Smooth muscle cell (in vitro differentiated cells): ENCODE measurements at regions not wholly inside any gene's neighbourhood (a gene's known extent, or its start where the extent isn't known, plus 50 kb on each side); places are given as distances from the start of the nearest gene placed in this dataset.

Source experiments
- DNase-seq: peaks from one replicate; lab custom pipeline; 2025; ENCODE audit not compliant: unreplicated experiment; lab: John Stamatoyannopoulos, UW
- H2AFZ ChIP-seq: fragments of 200-600 bp; sonication (generic); 2 replicates; pipeline ENCODE4 v1.6.0; 2016; ENCODE audit warnings: antibody characterized with exemption, low read depth, mild to moderate bottlenecking
- H3F3A ChIP-seq: fragments of 200-600 bp; sonication (generic); 2 replicates; pipeline ENCODE4 v1.6.0; 2017; ENCODE audit warnings: antibody characterized with exemption, low read depth
- H3K27ac ChIP-seq: fragments of 200-600 bp; sonication (generic); 2 replicates; pipeline ENCODE4 v1.5.1; 2016; ENCODE audit warnings: low read depth, mild to moderate bottlenecking
- H3K27me3 ChIP-seq: fragments of 200-600 bp; sonication (generic); 2 replicates; pipeline ENCODE4 v1.6.1; 2016; ENCODE audit warnings: low read depth, mild to moderate bottlenecking
- H3K36me3 ChIP-seq: fragments of 200-600 bp; sonication (generic); 2 replicates; pipeline ENCODE4 v1.5.1; 2016; ENCODE audit warnings: low read depth
- H3K4me1 ChIP-seq: fragments of 200-600 bp; sonication (generic); 2 replicates; pipeline ENCODE4 v1.5.1; 2016; ENCODE audit warnings: low read depth
- H3K4me2 ChIP-seq: fragments of 200-600 bp; sonication (generic); 2 replicates; pipeline ENCODE4 v1.6.0; 2016; ENCODE audit warnings: mild to moderate bottlenecking
- H3K4me3 ChIP-seq: fragments of 200-600 bp; sonication (generic); 2 replicates; pipeline ENCODE4 v1.5.1; 2016; ENCODE audit warnings: mild to moderate bottlenecking
- H3K79me2 ChIP-seq: fragments of 200-600 bp; sonication (generic); 2 replicates; pipeline ENCODE4 v1.6.0; 2016; ENCODE audit warnings: low read depth, mild to moderate bottlenecking
- H3K9ac ChIP-seq: fragments of 200-600 bp; sonication (generic); 2 replicates; pipeline ENCODE4 v1.6.0; 2016; ENCODE audit warnings: low read depth
- H3K9me3 ChIP-seq: fragments of 200-600 bp; sonication (generic); replicated peaks from 2 replicates; pipeline ENCODE4 v1.5.1; 2016; ENCODE audit warnings: low read depth
- H4K20me1 ChIP-seq: fragments of 200-600 bp; sonication (generic); 2 replicates; pipeline ENCODE4 v1.6.0; 2016; ENCODE audit warnings: low read depth
- CTCF ChIP-seq: fragments of 200-600 bp; sonication (generic); IDR thresholded peaks from 2 replicates; pipeline ENCODE4 v1.5.1; 2017; ENCODE audit warnings: borderline replicate concordance, mild to moderate bottlenecking, antibody characterized with exemption; ENCODE audit not compliant: insufficient read depth, poor library complexity, severe bottlenecking
- WGBS: methylation state at CpG from one replicate; pipeline ENCODE4 v1.1.7; 2016; ENCODE audit warnings: low lambda C conversion rate; 5-methylcytosine and 5-hydroxymethylcytosine counted together

GRCh38 chr2:12554224-12555011 lies 162.3 kb upstream of the TRIB2 start:
- peaks cover 46% of the 10 kb centered on the region for H3K4me1 ChIP-seq
- H3K4me3 ChIP-seq = no peak overlapping the region
- peaks cover 13% of the 10 kb centered on the region for H3F3A ChIP-seq
- peak overlapping the region; percentile 33 for H3K9ac ChIP-seq
- peak overlapping the region; percentile 17 for H2AFZ ChIP-seq
- WGBS = 52% methylated on average over 12 of the region's 12 CpGs
- no peaks in the 10 kb centered on the region for H3K27me3 ChIP-seq
- no peak for TF ChIP-seq CTCF
- no peaks in the 10 kb centered on the region for H4K20me1 ChIP-seq
- no peak for DNase-seq
- no peaks in the 10 kb centered on the region for H3K9me3 ChIP-seq
- H3K36me3 ChIP-seq = no peaks in the 10 kb centered on the region
- peak overlapping the region; percentile 62 for H3K4me2 ChIP-seq
- peak overlapping the region; percentile 90 for H3K27ac ChIP-seq
- no peaks in the 10 kb centered on the region for H3K79me2 ChIP-seq

GRCh38 chr2:12555012-12555645 lies 161.6 kb upstream of the TRIB2 start:
- no peak for TF ChIP-seq CTCF
- peaks cover 13% of the 10 kb centered on the region for H3F3A ChIP-seq
- no peaks in the 10 kb centered on the region for H3K79me2 ChIP-seq
- H3K9ac ChIP-seq = peak overlapping the region; percentile 33
- no peaks in the 10 kb centered on the region for H3K27me3 ChIP-seq
- peak overlapping the region; percentile 90 for H3K27ac ChIP-seq
- H4K20me1 ChIP-seq = no peaks in the 10 kb centered on the region
- 28% methylated on average over 2 of the region's 2 CpGs for WGBS
- no peak for DNase-seq
- peaks cover 44% of the 10 kb centered on the region for H3K4me1 ChIP-seq
- H3K9me3 ChIP-seq = no peaks in the 10 kb centered on the region
- H3K4me3 ChIP-seq = no peak overlapping the region
- H3K36me3 ChIP-seq = no peaks in the 10 kb centered on the region
- peak overlapping the region; percentile 62 for H3K4me2 ChIP-seq
- H2AFZ ChIP-seq = peak overlapping the region; percentile 17

GRCh38 chr2:12556762-12557161 lies 160.0 kb upstream of the TRIB2 start:
- Histone ChIP-seq H3K4me2 (peak overlapping the region; percentile 62), H3F3A (peaks cover 13% of the 10 kb centered on the region), H3K27ac (peak overlapping the region; percentile 90), H3K79me2 (no peaks in the 10 kb centered on the region), H3K4me3 (no peak overlapping the region), H2AFZ (peak overlapping the region; percentile 38), H3K4me1 (peaks cover 44% of the 10 kb centered on the region), H3K9ac (no peak overlapping the region), H3K27me3 (no peaks in the 10 kb centered on the region), H4K20me1 (no peaks in the 10 kb centered on the region), H3K9me3 (no peaks in the 10 kb centered on the region), H3K36me3 (no peaks in the 10 kb centered on the region)
- DNase-seq = no peak
- 37% methylated on average over 5 of the region's 5 CpGs for WGBS
- TF ChIP-seq CTCF = no peak
